ENCODE measurements at regions not wholly inside any gene's neighbourhood (a gene's known extent, or its start where the extent isn't known, plus 50 kb on each side); places are given as distances from the start of the nearest gene placed in this dataset.
"Not testable (repeated sequence)": the region's sequence is repeated elsewhere in the genome, so short reads cannot be mapped to it uniquely, and the experiment has no call there.

DNA sequence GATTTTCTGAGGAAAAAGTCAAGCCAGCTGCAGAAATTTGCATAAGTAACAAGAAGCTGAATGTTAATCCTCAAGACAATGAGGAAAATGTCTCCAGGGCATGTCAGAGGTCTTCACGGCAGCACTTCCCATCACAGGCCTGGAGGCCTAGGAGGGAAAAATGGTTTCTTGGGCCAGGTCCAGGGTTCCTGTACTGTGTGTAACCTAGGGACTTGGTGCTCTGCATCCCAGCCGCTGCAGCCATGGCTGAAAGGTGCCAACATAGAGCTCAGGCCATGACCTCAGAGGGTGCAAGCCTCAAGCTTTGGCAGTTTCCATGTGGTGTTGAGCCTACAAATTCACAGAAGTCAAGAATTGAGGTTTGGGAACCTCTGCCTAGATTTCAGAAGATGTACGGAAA lies 144.1 kb downstream of the AKR1D1 start:
- not testable (repeated sequence) for DNase-seq (ENCODE audit: low read depth)

- DNase-seq (ENCODE audit: low read depth): not testable (repeated sequence)
Measured at GRCh38 chr7:138221388-138221787, 145.1 kb downstream of the AKR1D1 start.

GRCh38 chr7:138223402-138223879 lies 147.2 kb downstream of the AKR1D1 start:
- no peak for DNase-seq (ENCODE audit: low read depth)

DNA sequence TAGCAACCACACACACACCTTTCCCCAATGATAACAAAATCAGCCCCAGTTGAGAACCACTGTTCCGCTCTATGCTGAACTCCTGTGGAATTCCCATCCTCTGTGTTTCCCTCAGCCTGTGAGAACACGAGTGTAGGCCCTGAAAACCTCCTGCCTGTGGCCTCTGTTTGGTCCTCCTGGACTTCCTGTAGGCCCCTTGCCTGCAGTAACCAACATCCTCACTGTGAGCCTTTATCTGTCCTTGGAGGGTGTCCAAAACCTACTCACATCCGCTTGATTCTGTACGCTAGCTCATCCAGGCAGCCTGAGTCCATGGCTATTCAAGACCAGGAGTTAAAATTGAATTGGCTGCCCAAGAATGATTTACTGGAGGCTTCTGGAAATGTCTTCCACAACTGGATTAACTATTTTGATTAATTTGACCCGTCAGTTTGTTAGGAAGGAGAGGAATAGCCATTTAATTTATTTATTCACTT lies 149.8 kb downstream of the AKR1D1 start:
- DNase-seq (ENCODE audit: low read depth): peak; percentile 2

- DNase-seq (ENCODE audit: low read depth): no peak
Measured at GRCh38 chr7:138226745-138227279, 150.6 kb downstream of the AKR1D1 start.

DNA sequence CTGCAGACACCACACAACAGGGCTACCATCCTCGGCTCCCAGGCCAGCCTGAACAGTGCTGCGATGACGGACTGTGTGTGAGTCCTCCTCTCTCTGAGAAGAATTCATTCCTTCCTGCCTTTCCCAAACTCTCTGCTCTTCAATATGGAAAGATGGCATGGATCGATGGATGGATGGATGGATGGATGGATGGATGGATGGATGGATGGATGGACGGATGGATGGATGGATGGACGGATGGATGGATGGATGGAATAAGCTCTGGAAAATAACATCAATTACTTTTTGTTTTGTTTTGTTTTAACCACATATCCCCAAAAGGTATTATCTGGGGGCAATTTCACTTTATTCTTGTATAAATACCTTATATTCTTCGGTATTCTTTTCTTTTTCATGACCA lies 151.9 kb downstream of the AKR1D1 start:
- DNase-seq (ENCODE audit: low read depth): no peak

GRCh38 chr7:138228769-138229168 lies 152.5 kb downstream of the AKR1D1 start:
- no peak for DNase-seq (ENCODE audit: low read depth)

DNA sequence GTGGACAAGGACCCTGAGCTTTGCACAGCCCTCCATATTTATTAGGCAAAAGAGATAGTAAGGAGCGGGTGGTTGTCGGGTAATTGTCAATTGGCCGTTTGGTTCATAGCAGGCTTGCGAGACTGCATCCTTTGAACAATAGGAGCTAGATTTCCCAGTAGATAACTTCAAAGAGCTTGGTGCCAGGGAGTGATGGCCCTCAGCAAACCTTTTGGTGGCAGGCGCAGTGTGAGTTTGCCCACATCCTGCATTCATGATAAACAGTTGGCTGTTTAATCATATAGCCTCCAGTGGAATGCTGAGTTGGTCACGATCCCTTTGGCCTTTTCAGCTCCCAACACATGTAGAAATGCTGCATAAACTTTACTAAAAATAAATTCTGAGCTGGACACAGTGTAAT lies 156.9 kb downstream of the AKR1D1 start:
- DNase-seq (ENCODE audit: low read depth): no peak

DNA sequence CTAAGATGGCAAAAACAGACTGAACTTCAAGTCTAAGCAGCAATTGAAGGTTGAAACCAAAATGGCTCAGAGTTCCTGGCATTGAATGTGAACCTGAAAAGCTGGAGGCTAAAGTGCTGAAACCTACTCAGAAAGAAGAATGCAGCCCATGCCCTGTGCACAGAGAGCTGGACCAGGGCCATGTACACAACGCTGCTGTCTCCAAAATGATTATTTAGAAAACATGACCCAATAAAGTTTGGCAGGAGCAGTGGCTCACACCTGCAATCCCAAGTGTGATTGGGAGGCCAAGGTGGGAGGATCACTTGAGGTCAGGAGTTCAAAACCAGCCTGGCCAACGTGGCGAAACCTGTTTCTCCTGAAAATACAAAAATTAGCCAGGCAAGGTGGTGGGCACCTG lies 158.9 kb downstream of the AKR1D1 start:
- no peak for DNase-seq (ENCODE audit: low read depth)

GRCh38 chr7:138237995-138238394 lies 161.7 kb downstream of the AKR1D1 start:
- DNase-seq (ENCODE audit: low read depth): no peak

DNA sequence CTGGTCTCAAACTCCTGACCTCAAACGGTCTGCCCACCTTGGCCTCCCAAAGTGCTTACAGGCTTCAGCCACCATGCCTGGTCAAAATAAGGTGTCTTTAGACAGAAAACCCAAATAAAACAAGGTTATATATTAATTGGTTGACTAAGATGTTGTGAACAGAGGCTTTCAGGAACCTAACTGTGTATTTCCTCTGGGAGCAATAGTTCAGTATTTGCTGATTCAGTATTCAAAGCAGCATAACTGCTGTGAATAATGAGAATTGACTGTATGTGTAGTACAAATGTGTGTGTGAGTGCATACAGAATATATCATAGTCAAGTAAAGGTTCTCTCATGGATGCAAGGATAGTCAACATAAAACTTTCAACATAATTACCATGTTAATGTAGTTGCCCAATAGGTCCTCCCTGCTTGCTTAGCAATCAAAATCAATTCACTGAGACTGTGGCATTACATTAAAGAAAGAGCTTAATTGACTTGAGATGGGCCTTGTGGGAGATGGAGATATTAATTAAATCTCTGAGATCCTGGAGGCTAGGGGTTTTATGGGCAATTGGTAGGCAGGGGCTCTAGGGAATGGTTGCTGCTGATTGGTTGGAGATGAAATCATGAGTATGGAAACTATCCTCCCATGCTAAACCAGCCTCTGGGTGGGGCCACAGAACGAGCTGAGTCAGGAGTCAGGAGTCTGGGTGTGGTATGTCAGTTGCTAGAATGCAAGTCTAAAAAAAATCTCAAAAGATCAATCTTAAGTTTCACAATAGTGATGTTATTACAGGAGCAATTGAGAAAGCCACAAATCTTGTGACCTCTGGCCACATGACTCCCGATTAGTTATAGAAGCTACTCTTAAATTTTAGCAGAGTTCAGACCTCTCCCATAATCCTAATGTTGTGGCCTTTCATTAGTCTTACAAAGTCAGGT lies 162.7 kb downstream of the AKR1D1 start:
- DNase-seq (ENCODE audit: low read depth): peak; percentile 30

DNA sequence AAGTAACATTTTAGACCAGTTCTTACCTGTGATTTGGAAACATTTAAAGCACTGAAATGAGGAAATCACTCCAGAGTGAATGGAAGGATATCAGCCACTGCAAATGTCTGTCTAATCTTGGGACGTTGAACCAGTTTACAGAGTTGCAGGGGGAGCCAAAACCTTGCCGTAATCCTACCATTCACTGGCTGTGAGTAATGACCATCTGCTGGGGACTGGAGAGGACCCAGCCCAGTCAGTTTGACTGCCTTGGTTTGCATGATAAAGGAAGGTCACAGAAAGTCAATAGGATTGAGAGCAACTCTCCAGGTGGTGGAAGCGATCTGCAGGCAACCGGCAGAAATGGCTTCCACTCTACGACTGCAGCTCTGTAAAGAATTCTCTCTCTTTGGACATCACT lies 167.2 kb downstream of the AKR1D1 start:
- DNase-seq (ENCODE audit: low read depth): no peak

GRCh38 chr7:138243836-138244235 lies 167.6 kb downstream of the AKR1D1 start:
- DNase-seq (ENCODE audit: low read depth): no peak

DNA sequence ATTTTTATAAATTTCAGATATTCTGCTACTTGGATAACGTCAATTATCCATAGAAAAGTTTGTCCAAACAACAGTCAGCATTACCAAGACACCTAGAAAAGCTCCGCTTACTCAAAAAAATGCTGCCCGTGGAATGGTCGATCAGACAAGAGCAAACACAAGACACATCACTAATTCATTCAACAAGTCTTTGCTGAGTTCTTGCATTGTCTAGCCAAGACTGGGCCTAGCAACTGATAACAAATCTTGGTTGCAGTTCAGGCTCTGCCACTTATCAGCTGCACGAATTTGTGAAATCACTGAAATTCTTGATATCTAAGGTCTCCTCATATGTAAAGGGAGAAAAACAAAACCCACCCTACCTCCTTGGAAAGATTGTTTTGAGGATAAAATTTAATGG lies 168.3 kb downstream of the AKR1D1 start:
- no peak for DNase-seq (ENCODE audit: low read depth)

DNA sequence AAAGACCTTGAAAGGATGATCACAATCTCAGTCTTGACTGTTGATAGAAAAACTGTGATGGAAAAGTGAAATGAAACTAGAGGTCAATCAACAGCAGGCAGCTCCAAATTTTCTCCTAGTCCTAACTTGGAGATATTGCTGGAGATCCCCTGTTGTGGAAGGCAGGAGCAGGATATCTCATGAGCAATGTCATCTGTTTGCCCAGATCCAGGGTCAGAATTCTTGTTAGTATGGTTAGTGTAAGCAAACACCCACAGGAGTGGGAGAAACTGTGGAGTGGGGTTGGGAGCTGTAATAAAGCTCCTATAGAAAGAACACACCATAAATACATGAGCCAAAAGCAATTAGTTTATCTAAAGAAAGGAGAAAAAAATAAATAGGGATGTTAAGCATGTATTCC lies 169.0 kb downstream of the AKR1D1 start:
- DNase-seq (ENCODE audit: low read depth): no peak

GRCh38 chr7:138245682-138246081 lies 169.4 kb downstream of the AKR1D1 start:
- DNase-seq (ENCODE audit: low read depth): peak; percentile 62

DNA sequence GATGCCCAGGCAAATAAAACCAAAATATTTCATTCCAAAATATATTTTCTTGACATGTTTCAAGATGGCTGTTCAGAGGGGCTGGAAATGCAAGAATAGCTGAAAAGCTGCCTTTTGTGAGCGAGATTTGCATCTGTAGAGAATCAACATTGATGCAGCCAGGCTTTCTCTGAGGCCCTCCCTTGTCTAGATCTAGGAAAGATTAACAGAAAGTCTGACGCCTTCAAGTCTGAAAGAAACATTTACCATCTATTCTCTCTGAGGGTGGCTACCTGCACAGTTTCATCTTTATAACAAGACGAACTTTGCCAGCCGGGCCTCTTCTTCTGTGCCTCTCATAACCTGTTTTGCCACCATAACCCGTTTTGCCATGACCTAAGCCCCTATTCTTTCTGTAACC lies 170.2 kb downstream of the AKR1D1 start:
- no peak for DNase-seq (ENCODE audit: low read depth)

DNA sequence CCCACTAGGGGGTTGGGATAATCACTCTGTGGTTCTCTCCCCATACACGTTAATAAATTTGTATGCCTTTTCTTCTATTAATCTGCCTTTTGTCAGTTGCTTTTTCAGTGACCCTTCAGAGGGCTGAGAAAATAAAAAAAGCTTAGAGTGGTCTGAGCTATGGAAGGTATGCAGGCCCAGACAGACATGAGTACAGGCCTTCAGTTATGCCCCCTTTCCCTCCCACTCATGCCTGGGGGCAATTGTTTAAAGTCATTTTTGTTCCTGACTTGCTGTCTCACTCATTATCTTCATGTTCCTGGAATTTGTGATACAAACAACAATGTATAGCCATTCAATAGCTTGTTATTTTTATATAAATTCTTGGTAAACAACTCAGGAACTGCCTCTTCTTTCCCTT lies 170.8 kb downstream of the AKR1D1 start:
- no peak for DNase-seq (ENCODE audit: low read depth)

DNA sequence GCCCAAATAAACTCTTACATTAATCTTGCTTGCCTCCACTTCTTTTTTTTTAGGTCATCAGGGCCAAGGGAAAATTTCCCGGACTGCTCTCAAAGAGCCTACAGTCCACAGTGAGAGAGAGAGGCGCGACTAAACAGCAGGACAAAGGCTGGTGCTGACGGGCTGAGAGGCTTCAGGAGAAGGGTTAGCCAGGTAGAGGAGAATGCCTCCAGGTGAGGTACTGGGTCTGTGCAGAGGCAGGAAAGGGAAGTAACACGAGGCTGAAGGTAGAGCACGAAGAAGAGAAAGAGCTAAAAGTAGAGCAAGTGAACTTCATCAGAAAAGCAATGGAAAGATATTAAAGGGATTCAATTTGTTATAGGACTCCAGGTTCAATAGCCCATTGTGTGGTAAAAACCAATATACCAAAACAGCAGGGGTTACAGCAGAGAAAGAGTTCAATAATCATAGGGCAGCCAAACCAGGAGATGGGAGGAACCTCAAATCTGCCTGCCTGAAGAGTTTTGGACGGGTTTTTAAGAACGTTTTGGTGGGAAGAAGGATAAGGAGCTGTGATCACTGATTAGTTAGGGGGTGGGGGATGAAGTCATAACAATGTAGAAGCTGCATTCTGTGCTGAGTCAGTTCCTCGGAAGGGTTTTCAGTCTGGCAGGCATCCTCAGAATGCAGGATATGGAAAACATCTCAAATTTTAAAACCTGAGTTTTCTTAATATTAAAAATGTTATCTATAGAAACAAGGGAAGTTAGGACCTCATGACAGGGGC lies 171.5 kb downstream of the AKR1D1 start:
- no peak for DNase-seq (ENCODE audit: low read depth)

- DNase-seq (ENCODE audit: low read depth): no peak
Measured at GRCh38 chr7:138248609-138249008, 172.3 kb downstream of the AKR1D1 start.

GRCh38 chr7:138249975-138250374 lies 173.7 kb downstream of the AKR1D1 start:
- no peak for DNase-seq (ENCODE audit: low read depth)

- not testable (repeated sequence) for DNase-seq (ENCODE audit: low read depth)
Measured at GRCh38 chr7:138252666-138253065, 176.4 kb downstream of the AKR1D1 start.

All from renal cortical epithelial cell (primary cell).